GM19468 (cell line): ENCODE measurements at regions not wholly inside any gene's neighbourhood (a gene's known extent, or its start where the extent isn't known, plus 50 kb on each side); places are given as distances from the start of the nearest gene placed in this dataset.

ENCODE experiments used
- ATAC-seq: cut with Tn5 transposase; IDR thresholded peaks from one replicate; pipeline ENCODE4 v1.9.1; 2021; ENCODE audit warnings: mild to moderate bottlenecking, moderate library complexity, moderate number of reproducible peaks; ENCODE audit not compliant: unreplicated experiment; ENCODE audit errors: extremely low read depth

- no peak for ATAC-seq
Observed at GRCh38 chr13:78036841-78037240, 118.2 kb upstream of the EDNRB start.

GRCh38 chr13:78035500-78035899 lies 116.9 kb upstream of the EDNRB start:
- ATAC-seq: no peak

- ATAC-seq: no peak
Observed at GRCh38 chr13:78033509-78033908, 114.9 kb upstream of the EDNRB start.

DNA sequence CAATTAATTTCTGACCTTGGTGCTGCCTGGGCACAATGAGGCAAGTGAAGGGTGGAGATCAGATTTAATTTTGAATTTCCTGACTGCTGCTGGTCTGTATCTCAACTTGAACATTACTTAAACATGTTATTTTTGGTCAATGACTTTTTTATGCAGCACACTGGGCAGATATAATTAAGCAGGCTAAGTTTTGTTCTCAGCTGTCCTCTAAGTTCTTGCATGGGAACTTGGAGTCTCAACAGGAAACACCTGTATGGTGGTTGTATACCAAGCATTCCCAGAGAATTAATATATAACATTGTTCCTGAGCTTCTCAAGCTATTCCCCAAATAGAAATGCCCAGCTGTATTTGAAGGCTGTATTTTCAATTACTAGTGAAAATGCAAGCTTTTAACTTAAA lies 113.5 kb upstream of the EDNRB start:
- no peak for ATAC-seq

DNA sequence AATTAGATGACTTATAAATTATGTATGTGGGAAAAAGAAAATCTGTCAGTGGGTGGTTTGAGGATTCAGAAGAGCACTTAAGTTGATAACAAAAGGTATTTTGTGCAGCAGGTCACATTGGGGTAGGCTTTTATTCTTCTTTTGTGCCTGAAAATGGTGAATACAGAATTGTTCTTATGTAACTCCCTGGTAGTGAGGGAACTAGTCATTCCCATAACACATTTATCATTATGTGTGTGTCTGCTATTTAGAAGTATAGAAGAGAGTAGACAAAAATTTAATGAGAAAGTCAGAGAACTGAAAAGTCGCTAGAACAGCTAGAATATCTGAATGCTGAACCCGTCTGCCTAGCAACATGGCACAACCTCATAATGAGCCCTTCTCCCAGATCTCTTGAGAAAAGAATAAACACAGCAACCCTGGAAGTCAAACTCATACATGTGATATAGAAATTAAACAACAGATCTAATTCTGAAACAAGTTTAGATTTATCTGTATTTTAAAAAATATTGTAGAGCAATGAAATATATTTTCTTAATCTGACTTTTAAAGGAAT lies 111.8 kb upstream of the EDNRB start:
- no peak for ATAC-seq

DNA sequence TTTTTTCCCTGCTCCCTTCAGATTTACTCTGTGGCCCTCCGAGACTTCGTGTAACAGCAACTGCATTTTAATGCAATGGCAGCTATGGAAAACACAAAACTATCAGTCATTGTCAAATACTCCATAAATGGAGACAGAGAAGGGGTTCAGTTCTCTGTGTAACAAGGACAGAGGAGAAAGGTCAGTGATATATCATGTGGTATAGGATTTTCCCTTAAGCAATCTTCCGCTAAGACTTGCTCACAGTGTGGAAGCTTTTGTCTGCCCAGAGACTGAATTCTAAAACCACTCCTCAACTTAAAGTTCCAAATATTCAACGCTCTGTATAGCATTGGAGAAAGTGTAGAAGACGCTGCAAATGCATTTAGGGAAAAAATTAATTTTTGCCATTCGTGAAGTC lies 111.3 kb upstream of the EDNRB start:
- no peak for ATAC-seq

- ATAC-seq: no peak
Observed at GRCh38 chr13:78028960-78029359, 110.3 kb upstream of the EDNRB start.

- no peak for ATAC-seq
Observed at GRCh38 chr13:78024996-78025395, 106.4 kb upstream of the EDNRB start.

DNA sequence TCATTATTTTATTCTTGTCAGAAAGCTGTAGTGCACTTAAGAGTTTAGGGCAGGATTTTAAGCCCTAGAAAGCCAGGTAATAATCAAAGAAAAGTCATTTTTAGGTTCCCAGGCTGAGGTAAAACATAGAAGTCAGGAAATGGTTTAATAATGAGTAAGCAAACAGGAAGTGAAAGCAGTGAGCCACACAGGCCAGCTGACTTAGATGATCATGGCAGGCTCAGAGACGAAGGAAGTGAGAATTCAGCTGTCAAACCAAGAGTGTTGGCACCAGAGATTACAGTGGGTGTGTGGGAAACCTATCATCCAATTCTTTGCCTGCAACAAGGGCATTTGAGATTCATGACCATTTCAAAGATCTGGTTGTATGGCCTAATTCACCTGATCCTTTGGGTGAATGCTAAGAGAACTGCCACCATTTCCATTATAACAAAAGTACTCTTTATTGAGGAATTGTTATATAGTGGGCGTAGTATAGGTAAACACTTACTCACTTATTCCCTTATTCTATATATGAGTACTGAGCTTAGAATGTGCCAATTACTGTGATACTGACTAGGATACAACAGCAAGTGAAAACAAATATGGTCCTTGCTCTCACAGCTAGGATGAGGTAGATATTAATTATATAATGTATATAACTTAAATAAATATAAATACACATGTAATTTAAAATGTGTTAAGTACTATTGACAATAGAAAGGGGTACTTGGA lies 103.7 kb upstream of the EDNRB start:
- peak; percentile 100 for ATAC-seq

GRCh38 chr13:78020861-78021260 lies 102.2 kb upstream of the EDNRB start:
- ATAC-seq: no peak

DNA sequence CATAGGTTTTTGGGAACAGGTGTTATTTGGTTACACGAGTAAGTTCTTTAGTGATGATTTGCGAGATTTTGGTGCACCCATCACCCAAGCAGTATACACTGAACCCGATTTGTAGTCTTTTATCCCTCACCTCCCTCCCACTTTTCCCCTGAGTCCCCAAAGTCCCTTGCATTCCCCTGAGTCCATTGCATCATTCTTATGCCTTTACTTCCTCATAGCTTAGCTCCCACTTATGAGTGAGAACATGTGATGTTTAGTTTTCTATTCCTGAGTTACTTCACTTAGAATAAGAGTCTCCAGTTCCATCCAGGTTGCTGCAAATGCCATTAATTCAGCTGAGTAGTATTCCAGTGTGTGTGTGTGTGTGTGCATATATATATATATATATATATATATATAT lies 97.2 kb upstream of the EDNRB start:
- ATAC-seq: no peak

GRCh38 chr13:78012046-78012445 lies 93.4 kb upstream of the EDNRB start:
- ATAC-seq: no peak

GRCh38 chr13:78004821-78005220 lies 86.2 kb upstream of the EDNRB start:
- no peak for ATAC-seq

DNA sequence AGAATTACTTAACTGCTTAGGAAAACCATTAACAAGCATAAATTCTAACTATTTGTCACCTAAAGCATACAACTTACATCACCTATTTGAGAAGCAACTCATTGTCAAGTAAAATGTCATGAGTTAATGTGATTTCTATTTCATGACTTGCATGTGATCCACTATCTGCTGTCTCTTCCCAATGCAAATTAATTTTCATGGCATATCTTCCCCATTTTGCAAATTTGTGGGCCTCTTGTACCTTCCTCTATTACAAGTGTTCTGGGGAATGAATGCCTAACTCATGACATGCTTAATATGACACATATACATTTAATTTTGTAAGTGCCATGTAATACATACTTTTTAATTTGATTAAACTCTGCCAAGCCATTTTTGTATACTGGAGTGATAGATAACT lies 81.1 kb upstream of the EDNRB start:
- no peak for ATAC-seq

- ATAC-seq: no peak
Observed at GRCh38 chr13:77994166-77994565, 75.5 kb upstream of the EDNRB start.

DNA sequence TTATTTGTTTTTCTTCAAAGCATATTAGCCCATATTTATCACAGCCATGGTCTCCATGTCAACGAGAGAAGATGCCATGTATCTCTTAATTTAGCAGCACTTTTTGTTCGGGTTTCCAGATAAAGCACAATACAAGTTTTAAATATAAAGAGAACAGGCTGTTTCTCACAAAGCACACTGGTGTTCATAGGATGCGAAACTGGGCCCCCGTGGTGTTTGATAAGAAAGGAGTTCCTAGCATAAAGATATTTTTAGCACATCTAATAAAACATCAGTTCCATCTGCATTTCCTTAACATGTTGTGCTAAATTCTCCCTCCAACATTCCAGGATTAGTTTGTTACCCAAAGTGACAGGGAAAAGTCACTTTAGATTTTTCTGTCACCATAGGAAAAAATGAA lies 72.4 kb upstream of the EDNRB start:
- ATAC-seq: no peak

- ATAC-seq: no peak
Observed at GRCh38 chr13:77989281-77989680, 70.7 kb upstream of the EDNRB start.

DNA sequence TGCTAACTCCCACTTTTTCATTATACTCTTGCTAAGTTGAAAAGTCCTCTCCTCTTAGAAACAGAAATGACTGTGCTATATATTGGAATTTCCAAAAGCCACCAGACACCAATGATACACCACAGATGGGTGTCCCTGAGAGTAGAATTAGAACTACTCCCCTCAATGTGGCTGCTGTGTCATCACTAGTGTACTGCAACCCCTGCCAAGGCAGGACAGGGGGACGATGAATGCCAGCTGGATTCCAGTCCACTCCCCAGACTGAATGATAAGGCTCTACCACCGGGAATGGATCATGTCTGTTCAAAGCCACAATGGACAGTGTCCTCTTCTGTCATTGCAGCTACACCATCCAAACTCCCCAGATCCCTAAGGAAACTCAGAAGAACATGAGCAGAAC lies 69.7 kb upstream of the EDNRB start:
- no peak for ATAC-seq

DNA sequence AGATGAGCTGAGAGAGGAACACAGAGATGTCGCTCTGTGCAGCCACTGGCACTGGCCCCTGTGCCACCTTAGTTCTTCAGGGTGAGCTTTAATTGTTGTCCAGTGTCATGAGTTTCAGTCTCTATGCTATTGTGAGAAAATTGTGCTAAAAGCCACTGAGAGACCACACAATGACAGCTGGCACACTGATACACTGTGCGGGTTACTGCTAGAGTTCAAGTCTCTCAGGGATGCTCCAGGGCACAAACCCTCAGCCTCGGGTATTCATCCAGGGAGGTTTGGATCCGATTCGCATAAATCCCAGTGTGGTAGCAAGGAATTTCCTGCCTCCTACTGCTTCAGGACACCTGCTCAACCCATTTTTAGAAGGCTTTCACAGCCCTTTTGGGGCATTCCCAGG lies 68.1 kb upstream of the EDNRB start:
- no peak for ATAC-seq

- no peak for ATAC-seq
Observed at GRCh38 chr13:77985866-77986636, 67.4 kb upstream of the EDNRB start.

GRCh38 chr13:77981281-77981881 lies 62.8 kb upstream of the EDNRB start:
- no peak for ATAC-seq
